WTC11 (cell line): ENCODE measurements at regions not wholly inside any gene's neighbourhood (a gene's known extent, or its start where the extent isn't known, plus 50 kb on each side); places are given as distances from the start of the nearest gene placed in this dataset.
A peak's percentile ranks its signal among the peaks of the same experiment; 100 is the strongest.
"Not testable (repeated sequence)": the region's sequence is repeated elsewhere in the genome, so short reads cannot be mapped to it uniquely, and the experiment has no call there.

Experiments
- ATAC-seq: fragments of 200-7000 bp; cut with Tn5 transposase; 2 replicates; pipeline ENCODE4 v1.10.0; 2021; ENCODE audit warnings: mild to moderate bottlenecking, moderate library complexity
- CTCF ChIA-PET: fragments of 300-600 bp; sonication (Branson Sonifier 250); formaldehyde crosslinking; loops from one replicate; lab custom pipeline; 2021; ENCODE audit warnings: antibody characterized with exemption; lab: Charles Lee
- POLR2A ChIA-PET: fragments of 350-600 bp; sonication (Branson Sonifier 250); formaldehyde crosslinking; loops from one replicate; lab custom pipeline; 2021; ENCODE audit warnings: antibody characterized with exemption; lab: Charles Lee
- DNase-seq: peaks from one replicate; pipeline ENCODE4 v3.0.0; 2021; ENCODE audit warnings: low spot score
- H3K27ac Mint-ChIP-seq: 2 replicates; pipeline ENCODE4 v1.8.0; 2021; ENCODE audit warnings: mixed read lengths
- H3K27me3 Mint-ChIP-seq: 2 replicates; pipeline ENCODE4 v1.8.0; 2021; ENCODE audit warnings: low read depth, mild to moderate bottlenecking, moderate library complexity, mixed read lengths
- H3K36me3 Mint-ChIP-seq: 2 replicates; pipeline ENCODE4 v1.8.0; 2021; ENCODE audit warnings: mixed read lengths
- H3K4me1 Mint-ChIP-seq: 2 replicates; pipeline ENCODE4 v1.8.0; 2022; ENCODE audit warnings: mixed read lengths
- H3K4me3 Mint-ChIP-seq: 2 replicates; pipeline ENCODE4 v1.8.0; 2021; ENCODE audit warnings: mild to moderate bottlenecking, moderate library complexity, mixed read lengths
- H3K9me3 Mint-ChIP-seq: 2 replicates; pipeline ENCODE4 v1.8.0; 2021; ENCODE audit warnings: mixed read lengths
- AR ChIP-seq: fragments of 250-450 bp; sonication (Bioruptor Pico); IDR thresholded peaks from 2 replicates; pipeline ENCODE4 v1.9.0; 2021; ENCODE audit warnings: mild to moderate bottlenecking
- CREB1 ChIP-seq: sonication (generic); formaldehyde crosslinking; IDR thresholded peaks from 2 replicates; pipeline ENCODE4 v1.8.0; 2023; ENCODE audit warnings: mild to moderate bottlenecking, missing genetic modification reagents
- ERG ChIP-seq: fragments of 250-450 bp; sonication (Bioruptor Pico); IDR thresholded peaks from 2 replicates; pipeline ENCODE4 v1.8.0; 2021; ENCODE audit warnings: mild to moderate bottlenecking
- MAX ChIP-seq: sonication (generic); formaldehyde crosslinking; IDR thresholded peaks from 2 replicates; pipeline ENCODE4 v1.8.0; 2022; ENCODE audit warnings: mild to moderate bottlenecking, missing genetic modification reagents
- STAT6 ChIP-seq: sonication (generic); formaldehyde crosslinking; conservative IDR thresholded peaks from 2 replicates; pipeline ENCODE4 v1.8.1; 2023; ENCODE audit warnings: mild to moderate bottlenecking, low read depth, missing genetic modification reagents, moderate library complexity
- ZNF317 ChIP-seq: sonication (generic); formaldehyde crosslinking; IDR thresholded peaks from 2 replicates; pipeline ENCODE4 v1.8.1; 2023; ENCODE audit warnings: low read depth, mild to moderate bottlenecking, moderate library complexity, missing genetic modification reagents, borderline replicate concordance
- ZNF532 ChIP-seq: fragments of 250-450 bp; sonication (Bioruptor Pico); IDR thresholded peaks from 2 replicates; pipeline ENCODE4 v1.9.0; 2021; ENCODE audit warnings: mild to moderate bottlenecking, borderline replicate concordance

GRCh38 chr20:26205350-26205749, 508.7 kb upstream of the ZNF337 start:
- Mint-ChIP-seq H3K9me3 (peaks cover 27% of the 10 kb centered on the region), H3K27me3 (peaks cover 37% of the 10 kb centered on the region), H3K36me3 (peaks cover 16% of the 10 kb centered on the region), H3K27ac (no peak overlapping the region), H3K4me1 (peaks cover 4% of the 10 kb centered on the region)
- ChIA-PET POLR2A (no interaction called here), CTCF (no interaction called here)
- DNase-seq = no peak
- ATAC-seq = no peak
- TF ChIP-seq ERG (CRISPR knock-in tag) (no peak), MAX (no peak)
- TF ChIP-seq, all 79 proteins: peak for 0
- H3K4me3 Mint-ChIP-seq = no peak overlapping the region

GRCh38 chr20:26201026-26201425, 504.4 kb upstream of the ZNF337 start:
- ATAC-seq, CTCF ChIA-PET, H3K27ac Mint-ChIP-seq, H3K27me3 Mint-ChIP-seq, DNase-seq, H3K4me3 Mint-ChIP-seq, H3K4me1 Mint-ChIP-seq, POLR2A ChIA-PET: not testable (repeated sequence)
- Mint-ChIP-seq H3K36me3 (peaks cover 18% of the 10 kb centered on the region), H3K9me3 (peaks cover 34% of the 10 kb centered on the region)
- TF ChIP-seq ZNF317 (CRISPR knock-in tag) = peak; percentile 97

GRCh38 chr20:26187329-26187728, 490.7 kb upstream of the ZNF337 start:
- POLR2A ChIA-PET = interaction anchor here (0.6 kb wide), 1 partner anchor 55 kb away, joined by 4 read pairs; no protein-coding TSS in a partner anchor
- ATAC-seq, H3K4me1 Mint-ChIP-seq, H3K36me3 Mint-ChIP-seq, DNase-seq, H3K27ac Mint-ChIP-seq, H3K9me3 Mint-ChIP-seq, CTCF ChIA-PET, H3K4me3 Mint-ChIP-seq, H3K27me3 Mint-ChIP-seq: not testable (repeated sequence)

GRCh38 chr20:26183720-26184119, 487.1 kb upstream of the ZNF337 start:
- H3K36me3 Mint-ChIP-seq, CTCF ChIA-PET, H3K4me3 Mint-ChIP-seq, DNase-seq, H3K27ac Mint-ChIP-seq, H3K9me3 Mint-ChIP-seq, H3K27me3 Mint-ChIP-seq, POLR2A ChIA-PET, H3K4me1 Mint-ChIP-seq, ATAC-seq: not testable (repeated sequence)

- ATAC-seq = not testable (repeated sequence)
These were observed 484.7 kb upstream of the ZNF337 start for GRCh38 chr20:26181364-26181763.

GRCh38 chr20:26171875-26172274, 475.2 kb upstream of the ZNF337 start:
- CTCF ChIA-PET, H3K36me3 Mint-ChIP-seq, H3K27me3 Mint-ChIP-seq, H3K27ac Mint-ChIP-seq, H3K4me3 Mint-ChIP-seq, H3K9me3 Mint-ChIP-seq, DNase-seq, ATAC-seq, POLR2A ChIA-PET: not testable (repeated sequence)
- H3K4me1 Mint-ChIP-seq = peaks cover 23% of the 10 kb centered on the region

More at GRCh38 chr20:26181364-26181763, 484.7 kb upstream of the ZNF337 start:
- H3K9me3 Mint-ChIP-seq, CTCF ChIA-PET, H3K27me3 Mint-ChIP-seq, H3K27ac Mint-ChIP-seq, H3K4me1 Mint-ChIP-seq, POLR2A ChIA-PET, H3K4me3 Mint-ChIP-seq, DNase-seq, H3K36me3 Mint-ChIP-seq: not testable (repeated sequence)

GRCh38 chr20:26169506-26169905, 472.9 kb upstream of the ZNF337 start:
- CTCF ChIA-PET = no interaction called here
- H3K4me1 Mint-ChIP-seq = peaks cover 35% of the 10 kb centered on the region
- POLR2A ChIA-PET = no interaction called here
- TF ChIP-seq CREB1 (CRISPR knock-in tag) = no peak
- no peak for TF ChIP-seq AR (CRISPR knock-in tag)
- TF ChIP-seq ZNF532 (CRISPR knock-in tag) = no peak
- no peak for TF ChIP-seq STAT6 (CRISPR knock-in tag)

More at GRCh38 chr20:26169506-26169905, 472.9 kb upstream of the ZNF337 start:
- H3K4me3 Mint-ChIP-seq = no peak overlapping the region
- ATAC-seq (no peak), DNase-seq (no peak)
- no peaks in the 10 kb centered on the region for H3K36me3 Mint-ChIP-seq
- H3K27ac Mint-ChIP-seq = no peak overlapping the region
- no peaks in the 10 kb centered on the region for H3K9me3 Mint-ChIP-seq
- H3K27me3 Mint-ChIP-seq = no peaks in the 10 kb centered on the region
